Neuron (in vitro differentiated cells): ENCODE measurements at regions not wholly inside any gene's neighbourhood (a gene's known extent, or its start where the extent isn't known, plus 50 kb on each side); places are given as distances from the start of the nearest gene placed in this dataset.
"Not testable (repeated sequence)": the region's sequence is repeated elsewhere in the genome, so short reads cannot be mapped to it uniquely, and the experiment has no call there.

Experiments used
- H2AFZ ChIP-seq: one replicate; pipeline ENCODE4 v1.6.1; 2013; ENCODE audit warnings: low read depth, mild to moderate bottlenecking, inconsistent platforms, low read length, moderate library complexity
- H3K27me3 ChIP-seq: one replicate; pipeline ENCODE4 v1.6.1; 2013; ENCODE audit warnings: low read length; ENCODE audit not compliant: insufficient read depth
- H3K36me3 ChIP-seq: one replicate; pipeline ENCODE4 v1.6.1; 2013; ENCODE audit warnings: low read length; ENCODE audit not compliant: insufficient read depth
- H3K4me1 ChIP-seq: one replicate; pipeline ENCODE4 v1.6.1; 2013; ENCODE audit warnings: low read length; ENCODE audit not compliant: insufficient read depth
- H3K4me3 ChIP-seq: 2 replicates; pipeline ENCODE4 v1.5.1; 2013; ENCODE audit warnings: mild to moderate bottlenecking, low read length, moderate library complexity
- H3K9me3 ChIP-seq: one replicate; pipeline ENCODE4 v1.6.1; 2013; ENCODE audit warnings: low read length

DNA sequence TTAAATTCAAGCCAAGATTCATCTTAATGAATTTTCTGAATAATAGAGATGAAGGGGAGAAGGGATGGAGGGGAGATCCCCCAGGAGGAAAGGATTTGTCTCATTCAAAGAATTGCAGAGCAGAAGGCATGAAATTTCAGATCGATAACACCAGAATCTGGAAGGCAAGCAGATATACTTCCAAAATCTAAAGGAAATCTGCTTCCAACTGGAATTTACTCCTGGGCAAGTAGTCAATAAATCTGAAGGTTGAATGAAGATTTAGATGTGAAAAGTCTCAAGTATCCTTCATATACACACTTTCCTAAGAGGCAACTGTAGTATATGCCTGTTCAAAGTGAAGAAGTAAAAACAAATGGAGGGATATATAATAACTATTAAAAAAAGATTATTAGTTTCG is 1190.8 kb upstream of the CELF4 start:
- Histone ChIP-seq H2AFZ (no peak overlapping the region), H3K9me3 (no peaks in the 10 kb centered on the region), H3K36me3 (no peaks in the 10 kb centered on the region), H3K4me3 (no peak overlapping the region), H3K27me3 (no peaks in the 10 kb centered on the region), H3K4me1 (no peaks in the 10 kb centered on the region)

DNA sequence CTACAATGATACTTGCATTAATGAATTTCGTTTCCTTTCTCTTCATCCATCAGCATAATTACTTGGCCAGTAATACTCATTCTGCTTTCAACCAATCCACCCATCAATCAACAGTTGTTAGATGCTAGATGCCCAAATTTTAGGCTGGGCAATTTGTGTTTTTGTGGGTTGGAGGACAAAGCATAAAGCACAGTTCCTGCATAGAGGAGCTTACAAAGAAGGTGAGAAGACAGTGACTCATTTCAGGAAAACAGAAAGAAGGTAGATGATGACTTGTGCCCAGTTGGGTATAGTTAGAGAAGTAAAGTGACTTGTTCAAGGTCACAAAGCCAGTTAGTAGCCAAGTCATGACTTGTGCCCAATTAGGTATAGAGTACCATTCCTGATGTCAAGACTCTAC is 1186.8 kb upstream of the CELF4 start:
- no peak overlapping the region for H2AFZ ChIP-seq
- H3K4me3 ChIP-seq, result no peak overlapping the region
- no peaks in the 10 kb centered on the region for H3K27me3 ChIP-seq
- H3K9me3 ChIP-seq, result no peaks in the 10 kb centered on the region
- H3K4me1 ChIP-seq, result no peaks in the 10 kb centered on the region
- no peaks in the 10 kb centered on the region for H3K36me3 ChIP-seq

DNA sequence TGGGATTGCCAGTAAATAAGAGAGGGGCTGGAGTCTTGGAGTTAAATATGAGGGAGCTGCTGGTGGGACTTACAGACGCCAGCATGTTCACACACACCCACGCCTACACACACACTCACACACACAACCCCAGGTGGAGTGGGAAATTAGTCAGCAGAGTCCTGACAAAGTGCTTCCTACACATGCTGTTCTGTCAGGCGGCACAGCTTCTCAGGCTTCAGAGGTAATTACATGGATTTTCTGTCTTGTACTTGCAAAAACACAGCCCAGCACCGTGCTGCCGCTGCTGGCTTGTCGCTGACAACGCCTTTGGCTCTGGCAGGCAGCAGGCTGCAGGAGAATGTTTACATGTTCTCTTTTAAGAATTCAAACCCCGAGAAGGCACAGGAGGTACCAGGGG is 1186.3 kb upstream of the CELF4 start:
- Histone ChIP-seq H3K36me3 (no peaks in the 10 kb centered on the region), H2AFZ (no peak overlapping the region), H3K9me3 (no peaks in the 10 kb centered on the region), H3K27me3 (no peaks in the 10 kb centered on the region), H3K4me1 (no peaks in the 10 kb centered on the region), H3K4me3 (no peak overlapping the region)

DNA sequence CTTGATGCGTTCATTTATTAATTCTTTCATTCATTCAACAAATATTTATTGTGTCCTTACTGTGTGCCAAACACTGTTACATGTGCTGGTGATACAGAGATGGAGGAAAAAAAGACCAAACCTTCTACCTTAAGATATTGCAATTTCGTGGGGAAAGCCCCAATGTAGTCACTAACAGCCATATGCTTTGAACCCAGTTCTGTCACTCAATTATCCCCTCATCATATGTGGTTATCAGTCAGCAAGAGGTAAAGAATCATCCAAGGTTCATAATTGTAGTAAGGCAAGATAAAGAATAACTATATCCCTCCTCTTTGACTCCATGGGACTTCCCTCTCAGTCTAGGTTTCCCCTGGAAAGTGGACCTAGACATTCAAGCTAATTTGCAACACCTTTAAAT is 1185.6 kb upstream of the CELF4 start:
- Histone ChIP-seq H3K9me3 (no peaks in the 10 kb centered on the region), H3K4me3 (no peak overlapping the region), H3K4me1 (no peaks in the 10 kb centered on the region), H2AFZ (no peak overlapping the region), H3K27me3 (no peaks in the 10 kb centered on the region), H3K36me3 (no peaks in the 10 kb centered on the region)

DNA sequence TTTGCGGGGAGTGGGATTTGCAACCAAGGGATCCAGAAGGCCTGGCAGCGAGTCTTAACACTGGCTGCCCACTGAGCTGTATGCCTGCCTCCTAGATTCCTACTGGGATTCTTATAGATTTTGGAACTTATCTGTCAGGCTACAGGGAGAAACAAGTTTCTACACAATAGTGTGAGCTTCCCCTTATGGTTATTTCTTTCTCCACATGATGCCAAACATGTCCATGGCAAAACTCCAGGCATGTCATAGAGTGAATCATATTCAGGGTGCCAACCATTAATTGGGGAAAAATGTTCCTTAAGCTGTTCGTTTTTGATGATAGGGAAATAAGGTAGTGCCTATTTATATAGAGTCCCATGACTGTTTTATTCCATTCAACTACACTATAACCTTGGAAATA is 1185.2 kb upstream of the CELF4 start:
- Histone ChIP-seq H3K36me3 (no peaks in the 10 kb centered on the region), H3K27me3 (no peaks in the 10 kb centered on the region), H3K4me3 (no peak overlapping the region), H3K4me1 (no peaks in the 10 kb centered on the region), H2AFZ (no peak overlapping the region), H3K9me3 (no peaks in the 10 kb centered on the region)

DNA sequence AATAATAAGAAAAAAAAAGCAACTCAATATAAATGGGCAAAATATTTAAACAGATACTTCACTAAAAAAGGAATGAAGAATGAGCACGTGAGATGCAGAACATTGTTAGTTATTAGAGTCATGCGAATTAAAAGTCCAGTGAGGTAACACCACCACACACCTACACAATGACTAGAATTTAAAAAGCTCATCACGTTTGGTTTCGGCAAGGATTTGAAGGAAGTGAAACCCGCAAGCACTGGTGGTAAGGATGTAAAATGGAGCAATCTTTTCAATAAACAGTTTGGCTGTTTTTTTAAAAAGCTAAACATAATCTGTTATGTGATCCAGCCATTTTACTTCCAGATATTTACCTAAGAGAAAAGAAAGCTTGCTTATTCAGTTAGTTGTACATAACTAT is 1181.6 kb upstream of the CELF4 start:
- no peak overlapping the region for H3K4me3 ChIP-seq
- H3K27me3 ChIP-seq, result no peaks in the 10 kb centered on the region
- H2AFZ ChIP-seq, result no peak overlapping the region
- no peaks in the 10 kb centered on the region for H3K4me1 ChIP-seq
- no peaks in the 10 kb centered on the region for H3K9me3 ChIP-seq
- H3K36me3 ChIP-seq, result no peaks in the 10 kb centered on the region

DNA sequence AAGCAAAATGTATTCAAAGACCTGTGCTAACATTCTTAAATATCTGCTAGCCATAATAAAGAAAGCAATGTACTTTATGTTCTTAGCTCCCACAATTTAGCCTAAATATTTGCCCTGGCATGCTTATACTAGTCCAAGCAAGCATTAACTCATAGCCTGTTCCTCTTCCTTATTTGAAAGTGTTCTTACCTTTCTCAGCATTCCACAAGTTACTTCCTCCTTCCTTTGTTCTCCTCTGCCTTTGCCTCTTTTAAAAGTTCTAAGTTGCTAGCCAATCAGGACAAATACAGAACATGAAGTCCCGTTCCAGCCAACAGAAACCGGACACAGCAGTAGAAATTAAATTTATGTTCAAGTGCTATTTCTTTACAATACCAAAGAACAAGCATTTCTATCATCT is 1154.6 kb upstream of the CELF4 start:
- not testable (repeated sequence) for H3K36me3 ChIP-seq, H3K4me3 ChIP-seq, H3K4me1 ChIP-seq, H3K9me3 ChIP-seq, H3K27me3 ChIP-seq, H2AFZ ChIP-seq

DNA sequence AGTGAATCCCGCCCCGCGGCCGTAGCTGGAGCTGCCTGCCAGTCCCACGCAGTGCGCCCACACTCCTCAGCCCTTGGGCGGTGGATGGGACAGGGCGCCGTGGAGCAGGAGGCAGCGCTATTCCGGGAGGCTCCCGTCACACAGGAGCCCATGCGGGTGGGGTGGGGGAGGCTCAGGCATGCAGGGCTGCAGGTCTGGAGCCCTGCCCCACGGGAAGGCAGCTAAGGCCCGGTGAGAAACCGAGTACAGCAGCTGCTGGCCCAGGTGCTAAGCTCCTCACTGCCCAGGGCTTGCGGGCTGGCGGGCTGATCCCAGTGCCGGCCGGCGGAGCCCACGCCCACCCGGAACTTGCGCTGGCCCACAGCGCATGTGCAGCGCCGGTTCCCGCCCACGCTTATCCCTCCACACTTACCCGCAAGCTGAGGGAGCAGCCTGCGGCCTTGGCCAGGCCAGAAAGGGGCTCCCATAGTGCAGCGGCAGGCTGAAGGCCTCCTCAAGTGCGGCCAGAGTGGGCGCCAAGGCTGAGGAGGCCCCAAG is 1152.8 kb upstream of the CELF4 start:
- H3K27me3 ChIP-seq, result no peaks in the 10 kb centered on the region
- no peak overlapping the region for H2AFZ ChIP-seq
- no peaks in the 10 kb centered on the region for H3K36me3 ChIP-seq
- H3K9me3 ChIP-seq, result peaks cover 1% of the 10 kb centered on the region
- H3K4me1 ChIP-seq, result no peaks in the 10 kb centered on the region
- H3K4me3 ChIP-seq, result no peak overlapping the region

DNA sequence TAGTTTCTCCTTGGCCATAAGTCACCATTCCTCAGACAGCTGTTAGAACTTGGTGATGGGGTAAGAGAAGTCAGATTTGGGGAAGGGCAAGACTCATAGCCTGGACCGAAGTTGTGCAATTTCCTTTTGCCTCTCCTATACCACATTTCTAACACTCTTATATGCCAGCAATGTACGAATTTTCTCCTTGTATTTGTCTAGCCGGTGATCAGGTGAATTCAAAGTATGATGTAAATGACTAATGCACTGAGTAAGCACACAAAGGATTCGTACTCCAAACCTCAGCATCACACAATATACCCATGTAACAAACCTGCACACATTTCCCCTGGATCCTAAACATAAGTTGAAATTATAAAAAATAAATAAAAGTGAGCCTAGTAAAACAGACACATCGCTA is 1143.5 kb upstream of the CELF4 start:
- Histone ChIP-seq H3K9me3 (no peaks in the 10 kb centered on the region), H3K36me3 (no peaks in the 10 kb centered on the region), H3K4me1 (no peaks in the 10 kb centered on the region), H3K27me3 (peaks cover 2% of the 10 kb centered on the region), H3K4me3 (no peak overlapping the region), H2AFZ (no peak overlapping the region)

DNA sequence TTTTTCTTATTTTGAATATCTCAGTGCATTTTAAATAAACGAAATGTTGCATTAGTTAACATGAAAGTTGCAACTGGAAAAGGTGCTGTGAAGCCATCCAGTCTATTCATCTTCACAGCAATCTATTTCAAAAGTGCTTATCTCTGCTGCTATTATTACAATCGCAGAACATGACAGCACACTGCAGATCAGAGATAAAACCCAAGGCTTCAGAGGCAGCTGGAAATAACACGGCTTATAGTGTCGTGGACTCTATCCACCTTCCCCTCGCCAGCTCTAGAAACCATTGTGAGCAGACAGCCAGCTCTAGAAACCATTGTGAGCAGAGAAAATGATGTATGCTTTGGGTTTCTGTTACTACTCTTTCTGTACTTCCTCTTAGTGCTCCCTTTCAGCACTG is 1140.8 kb upstream of the CELF4 start:
- no peak overlapping the region for H2AFZ ChIP-seq
- no peak overlapping the region for H3K4me3 ChIP-seq
- no peaks in the 10 kb centered on the region for H3K4me1 ChIP-seq
- peaks cover 2% of the 10 kb centered on the region for H3K27me3 ChIP-seq
- H3K9me3 ChIP-seq, result no peaks in the 10 kb centered on the region
- no peaks in the 10 kb centered on the region for H3K36me3 ChIP-seq

DNA sequence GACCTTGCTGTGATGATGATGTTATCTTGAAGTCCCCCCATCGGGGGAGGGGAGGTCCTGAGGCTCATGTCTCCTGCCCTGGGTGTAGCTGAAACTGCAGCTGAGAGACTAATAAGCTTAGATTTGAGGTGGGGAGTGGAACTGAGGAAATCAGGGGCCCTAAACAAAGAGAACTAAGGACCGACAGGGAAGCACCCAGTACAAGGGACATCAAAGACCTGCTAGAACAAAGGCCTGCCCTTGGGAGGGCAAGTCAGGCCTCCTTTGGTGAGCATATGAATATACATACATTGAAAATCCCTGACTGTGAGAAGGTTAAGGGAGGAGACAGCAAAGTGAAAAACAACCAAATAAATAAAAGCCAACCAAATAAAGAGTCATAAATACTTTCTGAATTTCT is 1132.5 kb upstream of the CELF4 start:
- no peaks in the 10 kb centered on the region for H3K9me3 ChIP-seq
- H3K27me3 ChIP-seq, result no peaks in the 10 kb centered on the region
- no peaks in the 10 kb centered on the region for H3K36me3 ChIP-seq
- no peak overlapping the region for H3K4me3 ChIP-seq
- H2AFZ ChIP-seq, result no peak overlapping the region
- peaks cover 4% of the 10 kb centered on the region for H3K4me1 ChIP-seq

DNA sequence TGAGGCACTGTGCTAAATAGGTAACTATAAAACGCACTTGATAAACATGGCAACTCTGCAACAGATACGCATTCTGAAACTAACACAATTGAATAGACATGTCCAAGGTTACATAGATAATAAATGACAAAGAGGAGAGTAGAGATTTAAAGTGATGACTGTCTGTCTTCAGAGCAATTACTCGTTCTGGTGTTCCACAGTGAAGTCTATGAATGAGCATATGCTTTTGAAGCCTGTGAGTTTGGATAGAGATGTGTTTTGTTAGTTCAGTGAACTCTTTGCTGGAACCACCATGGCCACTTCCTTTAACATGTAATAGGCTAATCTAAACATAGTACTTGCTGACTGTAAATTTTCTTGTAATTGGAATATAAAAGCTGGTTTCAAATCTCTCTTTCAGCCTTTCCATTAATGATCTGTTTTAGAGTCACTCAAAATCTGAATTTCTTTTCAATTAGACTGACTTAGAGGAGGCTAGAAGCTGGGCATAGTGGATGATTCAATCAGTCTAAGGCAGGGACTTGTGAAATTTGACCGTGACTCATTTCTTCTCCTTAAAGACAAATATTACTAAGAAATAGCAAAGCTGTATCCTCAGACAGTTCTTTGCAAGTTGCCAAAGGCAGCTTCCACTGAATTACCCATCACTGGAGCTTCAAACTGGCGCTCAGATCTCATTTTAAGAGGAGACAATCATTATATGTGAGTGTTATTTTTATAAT is 1130.1 kb upstream of the CELF4 start:
- Histone ChIP-seq H2AFZ (no peak overlapping the region), H3K4me3 (no peak overlapping the region), H3K4me1 (peaks cover 7% of the 10 kb centered on the region), H3K9me3 (no peaks in the 10 kb centered on the region), H3K27me3 (no peaks in the 10 kb centered on the region), H3K36me3 (no peaks in the 10 kb centered on the region)

DNA sequence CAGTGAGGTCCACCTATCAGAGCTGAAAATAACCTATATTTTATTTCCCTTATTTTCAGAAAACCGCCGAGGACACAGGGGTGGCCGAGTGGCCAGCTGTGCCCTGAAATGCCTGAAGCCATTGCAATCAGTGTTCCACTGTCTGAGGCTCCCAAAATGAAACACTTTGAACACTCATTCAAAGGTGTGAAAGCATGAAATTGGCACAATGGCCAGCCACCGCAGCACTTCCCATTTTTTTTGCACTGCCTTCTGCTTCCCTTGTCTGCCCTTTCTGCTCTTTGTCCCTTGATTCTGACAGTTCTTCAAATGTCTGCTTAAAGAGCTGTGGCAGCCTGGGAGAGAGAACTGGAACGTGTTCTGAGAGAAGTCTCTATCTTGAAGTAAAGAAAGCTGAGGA is 1127.5 kb upstream of the CELF4 start:
- peaks cover 6% of the 10 kb centered on the region for H3K4me1 ChIP-seq
- H3K4me3 ChIP-seq, result no peak overlapping the region
- no peaks in the 10 kb centered on the region for H3K27me3 ChIP-seq
- H3K36me3 ChIP-seq, result no peaks in the 10 kb centered on the region
- H3K9me3 ChIP-seq, result no peaks in the 10 kb centered on the region
- no peak overlapping the region for H2AFZ ChIP-seq

DNA sequence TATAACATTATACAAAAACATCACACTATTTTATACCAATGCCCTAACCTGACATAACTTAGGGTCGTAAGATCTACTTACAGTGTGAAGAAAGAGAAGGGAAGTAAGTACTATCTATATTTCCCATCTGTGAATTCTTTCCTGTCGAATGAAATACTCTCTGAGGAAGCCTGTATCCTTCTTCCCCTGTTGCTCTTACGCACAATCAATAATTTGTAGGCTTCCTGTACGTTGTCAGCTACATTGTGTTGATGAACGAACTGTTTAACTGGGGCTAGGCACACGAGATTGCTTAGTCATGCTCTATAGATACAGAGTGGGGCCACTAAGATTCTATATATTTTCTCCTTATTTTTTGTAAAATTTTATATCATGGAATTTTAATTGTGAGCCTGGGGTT is 1125.0 kb upstream of the CELF4 start:
- peaks cover 3% of the 10 kb centered on the region for H3K4me1 ChIP-seq
- no peak overlapping the region for H2AFZ ChIP-seq
- no peaks in the 10 kb centered on the region for H3K9me3 ChIP-seq
- no peaks in the 10 kb centered on the region for H3K27me3 ChIP-seq
- no peak overlapping the region for H3K4me3 ChIP-seq
- H3K36me3 ChIP-seq, result no peaks in the 10 kb centered on the region
